ENCODE measurements at regions not wholly inside any gene's neighbourhood (a gene's known extent, or its start where the extent isn't known, plus 50 kb on each side); places are given as distances from the start of the nearest gene placed in this dataset.

GRCh38 chr4:24024157-24024556 is 134.3 kb upstream of the PPARGC1A start:
- H3K4me1 ChIP-seq (replicated peaks in 1 of 2; ENCODE audit: control insufficient read depth in 2 of 2, insufficient read depth in 2 of 2, low read length in 2 of 2): no peaks in the 10 kb centered on the region
- H2AFZ ChIP-seq (ENCODE audit: low read depth, low read length): no peak overlapping the region
- no peaks in the 10 kb centered on the region for H3K9me1 ChIP-seq (ENCODE audit: control insufficient read depth, insufficient read depth, low read length)
- H3K27me3 ChIP-seq (ENCODE audit: control insufficient read depth in 2 of 2, insufficient read depth in 2 of 2, low read length in 2 of 2): no peaks in the 10 kb centered on the region
- intact Hi-C loops (cut with micrococcal nuclease) (no loop called here), in situ Hi-C loops (cut with MboI) (no loop called here)
- no peaks in the 10 kb centered on the region for H3K9me3 ChIP-seq (replicated peaks; ENCODE audit: control insufficient read depth, insufficient read depth, low read depth, low read length)
- TF ChIP-seq SIRT6 (IDR thresholded peaks at IDR 0.05; ENCODE audit: low read depth, low read length) (no peak), ETV6 (IDR thresholded peaks at IDR 0.05; ENCODE audit: borderline replicate concordance in 1 of 2, low read depth in 2 of 2, low read length in 1 of 2) (no peak), ETV6 (CRISPR knock-in tag; IDR thresholded peaks at IDR 0.05; ENCODE audit: borderline replicate concordance) (no peak), ARID3A (IDR thresholded peaks at IDR 0.05; ENCODE audit: borderline replicate concordance, low read depth, low read length) (no peak), HSF4 (CRISPR knock-in tag; IDR thresholded peaks at IDR 0.05; ENCODE audit: borderline replicate concordance) (no peak), KLF16 (IDR thresholded peaks at IDR 0.05) (no peak), ZNF12 (CRISPR knock-in tag; IDR thresholded peaks at IDR 0.05) (no peak), NR2C1 (IDR thresholded peaks at IDR 0.05) (no peak), NR2C1 (tag; IDR thresholded peaks at IDR 0.05) (no peak), MITF (IDR thresholded peaks at IDR 0.05) (no peak)
- WGBS (ENCODE audit: insufficient coverage, low coverage, missing lambda C conversion rate): 0% methylated on average over 4 of the region's 4 CpGs
- H3K27ac ChIP-seq (ENCODE audit: extremely low read depth, low read depth, low read length): no peak overlapping the region
- no peak overlapping the region for H3K9ac ChIP-seq (ENCODE audit: insufficient read depth in 1 of 2, low read depth in 2 of 2, low read length in 2 of 2)
- H3K4me3 ChIP-seq: no peak overlapping the region
- ATAC-seq (no peak), DNase-seq (ENCODE audit: extremely low read depth in 1 of 4, low spot score in 3 of 4) (no peak), FAIRE-seq (no peak)
- ChIA-PET POLR2A (interaction anchor here (0.8 kb wide), 1 partner anchor 16 kb away, joined by 4 read pairs; no protein-coding TSS in a partner anchor), CTCF (ENCODE audit: low intra/inter-chr PET ratio) (no interaction called here)
- no peak overlapping the region for H3K4me2 ChIP-seq (ENCODE audit: insufficient read depth, low read length)
- H4K20me1 ChIP-seq (replicated peaks; ENCODE audit: control insufficient read depth, insufficient read depth, low read length): no peaks in the 10 kb centered on the region
- no TSS peak for BruUV-seq (replicated peaks)
- no peaks in the 10 kb centered on the region for H3K79me2 ChIP-seq (ENCODE audit: control insufficient read depth, insufficient read depth, low read length)
- H3K36me3 ChIP-seq (ENCODE audit: control insufficient read depth, insufficient read depth, low read length): no peaks in the 10 kb centered on the region
